CD4-positive, alpha-beta T cell treated with Interleukin-10 for 1 hour (primary cell): ENCODE measurements at regions not wholly inside any gene's neighbourhood (a gene's known extent, or its start where the extent isn't known, plus 50 kb on each side); places are given as distances from the start of the nearest gene placed in this dataset.
"Not testable (repeated sequence)": the region's sequence is repeated elsewhere in the genome, so short reads cannot be mapped to it uniquely, and the experiment has no call there.

Source experiments
- DNase-seq: peaks from one replicate; pipeline ENCODE4 v3.0.0-alpha.2; 2020

DNA sequence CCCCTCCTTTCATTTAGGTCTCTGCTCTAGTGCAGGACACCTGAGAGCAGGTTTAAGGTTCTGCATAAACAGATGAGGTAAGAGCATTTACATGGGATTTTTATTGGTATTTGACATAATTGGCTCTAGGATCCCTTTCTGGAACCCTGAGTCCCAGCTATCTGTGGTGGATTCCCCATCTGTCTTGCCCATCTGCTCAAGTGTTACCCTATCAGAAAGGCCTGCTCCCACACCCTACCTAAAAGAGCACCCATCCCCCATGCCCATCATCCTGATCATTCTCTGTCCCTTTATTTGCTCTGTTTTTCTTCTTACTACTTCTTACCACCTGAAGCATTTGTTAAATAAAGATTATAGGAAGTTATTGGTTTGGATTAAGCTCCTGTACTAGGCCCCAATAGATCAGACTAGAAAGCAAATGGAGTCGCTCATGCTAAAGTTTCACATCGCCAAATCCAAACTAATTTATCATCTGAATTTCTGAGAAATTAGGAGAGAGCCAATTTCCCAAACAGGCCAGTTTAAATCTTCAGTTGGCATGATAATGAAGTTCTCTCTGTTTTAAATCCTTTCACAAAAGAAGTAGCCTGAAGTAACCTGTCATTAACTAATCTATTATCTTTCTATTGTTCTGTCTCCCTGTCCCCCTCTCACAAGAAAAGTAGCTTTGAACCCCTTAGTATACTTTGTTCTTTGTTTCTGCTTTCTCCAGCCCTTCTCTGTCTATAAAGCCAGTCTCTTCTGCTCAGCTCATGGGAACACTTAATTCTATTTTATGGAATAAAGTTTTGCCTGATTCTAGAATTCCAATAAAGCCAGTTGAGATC lies 178.6 kb downstream of the ZNF674 start:
- no peak for DNase-seq

GRCh38 chrX:46354481-46354880 lies 190.7 kb downstream of the ZNF674 start:
- DNase-seq: no peak

DNA sequence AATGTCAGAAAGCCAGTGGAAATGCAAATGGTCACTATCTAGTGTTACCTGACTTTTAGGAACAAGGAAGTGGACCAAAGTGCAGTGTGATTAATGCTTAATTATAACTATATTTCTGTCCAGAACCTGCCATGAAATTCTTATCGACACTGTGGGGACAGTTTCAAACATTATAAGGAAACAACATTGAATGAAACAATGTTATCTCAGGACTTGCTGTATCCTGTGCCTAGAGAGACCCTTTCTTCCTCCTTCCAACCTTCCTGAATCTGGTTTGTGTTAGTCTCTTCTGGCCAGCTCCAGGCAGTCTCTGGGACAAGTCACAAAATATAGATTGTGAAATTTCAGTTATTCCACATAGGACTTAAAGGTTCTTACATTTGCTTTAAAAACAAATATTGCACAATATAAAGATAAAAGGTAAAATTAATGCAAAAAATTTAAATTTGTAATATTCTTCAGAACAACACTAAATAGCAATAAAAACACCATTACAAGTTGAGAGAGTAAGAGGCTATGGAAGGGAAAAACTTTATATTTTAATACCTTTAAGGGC lies 203.4 kb downstream of the ZNF674 start:
- no peak for DNase-seq

DNA sequence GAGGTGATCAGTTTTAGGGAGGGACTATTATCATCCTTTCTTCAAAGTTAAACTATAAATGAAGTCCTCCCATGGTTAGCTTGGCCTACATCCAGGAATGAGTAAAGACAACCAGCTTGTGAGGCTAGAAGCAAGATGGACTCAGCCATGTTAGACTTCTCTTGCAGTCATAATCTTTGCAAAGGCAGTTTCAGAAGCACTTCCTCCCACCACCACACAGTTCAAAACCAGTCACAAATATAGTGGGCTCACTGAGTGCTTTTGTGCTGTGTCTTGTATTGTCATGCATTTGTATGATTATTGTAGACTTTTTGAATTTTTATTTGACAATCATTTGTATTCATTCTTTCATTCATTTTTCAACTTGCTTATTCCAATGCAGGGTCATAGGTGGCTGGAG lies 204.5 kb downstream of the ZNF674 start:
- no peak for DNase-seq

GRCh38 chrX:46333550-46333949 lies 211.7 kb downstream of the ZNF674 start:
- DNase-seq: no peak

GRCh38 chrX:46330981-46331380 lies 214.2 kb downstream of the ZNF674 start:
- no peak for DNase-seq

- no peak for DNase-seq
Measured at GRCh38 chrX:46330513-46330912, 214.7 kb downstream of the ZNF674 start.

DNA sequence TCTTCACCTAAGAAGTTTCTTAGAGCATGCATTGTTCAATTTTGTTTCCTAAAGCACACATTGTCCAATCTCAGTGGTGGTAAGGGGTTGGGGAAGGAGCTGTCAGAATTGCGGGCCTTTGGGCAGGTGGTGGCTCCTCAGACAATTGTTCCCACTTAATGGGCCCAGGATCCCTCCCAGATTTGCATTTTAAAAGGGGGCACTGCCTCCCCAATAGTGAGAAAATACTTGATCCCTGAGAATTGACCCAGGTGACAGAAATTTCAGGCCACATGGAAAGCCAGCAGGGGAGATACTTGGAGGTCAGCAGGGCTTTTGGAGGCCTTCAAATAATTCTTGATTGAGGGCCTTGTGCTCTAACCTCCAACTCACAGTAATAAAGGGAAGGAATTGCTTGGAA lies 217.1 kb downstream of the ZNF674 start:
- DNase-seq: no peak

- no peak for DNase-seq
Measured at GRCh38 chrX:46327566-46328115, 217.6 kb downstream of the ZNF674 start.

DNA sequence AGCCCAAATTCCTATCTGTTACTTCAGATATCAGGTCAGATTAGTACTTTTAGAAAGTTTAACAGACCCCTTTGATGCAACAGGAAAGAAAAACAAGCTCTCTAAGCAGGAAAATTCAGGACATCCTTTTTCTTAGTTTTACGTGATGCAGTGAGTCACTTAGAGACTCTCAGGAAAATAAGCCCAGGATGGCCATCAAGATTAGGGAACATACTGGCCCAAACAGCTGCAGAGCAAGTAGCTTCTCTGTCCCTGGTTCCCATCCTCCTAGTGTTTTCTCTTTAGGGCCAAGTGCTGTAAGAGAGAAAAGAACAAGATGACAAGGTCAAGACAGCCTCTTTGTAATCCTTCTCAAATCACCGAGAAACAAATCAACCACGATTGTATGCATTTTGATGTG lies 219.1 kb downstream of the ZNF674 start:
- no peak for DNase-seq

DNA sequence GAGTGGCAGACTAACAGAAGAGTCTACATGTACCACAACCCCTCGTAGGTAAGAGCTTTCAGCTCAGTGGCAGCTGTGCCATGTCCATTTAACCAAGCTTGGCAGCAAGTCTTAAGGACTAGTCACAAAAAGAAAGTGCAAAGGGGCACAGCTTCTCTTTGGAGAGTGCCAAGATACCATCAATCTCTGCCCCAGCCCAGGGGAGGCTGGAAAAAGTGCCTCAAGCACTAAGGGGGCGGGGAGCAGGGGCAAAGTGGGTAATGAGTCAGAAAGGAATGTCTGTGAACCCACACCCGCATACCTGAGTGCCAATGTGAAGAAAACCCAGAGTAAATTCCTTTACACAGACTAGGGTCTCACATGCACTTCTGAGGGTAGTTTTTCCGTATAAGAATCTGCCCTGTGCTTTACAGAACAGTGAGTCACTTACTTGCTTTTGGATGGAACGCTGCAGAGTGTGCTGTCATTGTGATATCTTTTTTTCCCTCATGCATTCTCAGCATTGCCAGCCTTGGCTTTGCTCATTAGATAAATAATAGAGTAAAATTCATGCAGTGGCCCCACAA lies 219.8 kb downstream of the ZNF674 start:
- no peak for DNase-seq

- DNase-seq: no peak
Measured at GRCh38 chrX:46324166-46324565, 221.1 kb downstream of the ZNF674 start.

DNA sequence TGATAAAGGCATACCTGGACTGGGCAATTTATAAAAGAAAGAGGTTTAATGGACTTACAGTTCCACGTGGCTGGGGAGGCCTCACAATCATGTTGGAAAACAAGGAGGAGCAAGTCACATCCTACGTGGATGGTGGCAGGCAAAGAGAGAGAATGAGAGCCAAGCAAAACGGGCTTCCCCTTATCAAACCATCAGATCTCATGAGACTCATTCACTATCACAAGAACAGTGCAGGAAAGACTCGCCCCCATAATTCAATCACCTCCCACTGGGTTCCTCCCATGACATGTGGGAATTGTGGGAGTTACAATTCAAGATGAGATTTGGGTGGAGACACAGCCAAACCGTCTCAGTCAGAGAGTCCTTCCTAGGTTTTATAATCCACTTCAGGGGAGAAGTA lies 222.3 kb downstream of the ZNF674 start:
- not testable (repeated sequence) for DNase-seq

GRCh38 chrX:46321676-46322075 lies 223.5 kb downstream of the ZNF674 start:
- DNase-seq: no peak

DNA sequence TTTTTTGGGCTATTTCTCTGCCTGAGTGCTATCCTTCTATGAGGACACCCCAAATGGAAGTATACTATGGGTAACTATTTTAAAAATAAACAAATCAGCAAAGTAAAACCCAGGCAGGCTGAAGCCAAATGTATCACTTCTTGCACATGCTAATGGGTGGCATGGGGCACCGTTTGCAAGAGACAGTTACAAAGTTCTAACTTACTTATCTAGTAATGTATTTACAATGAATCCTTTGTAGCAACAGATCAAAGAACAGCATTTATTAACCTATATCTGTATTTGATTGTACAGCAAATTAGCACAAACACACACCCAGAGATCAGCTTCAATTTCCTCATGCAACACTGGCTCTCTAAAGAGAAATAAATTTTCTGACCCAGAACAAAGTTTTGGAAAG lies 225.5 kb downstream of the ZNF674 start:
- no peak for DNase-seq

DNA sequence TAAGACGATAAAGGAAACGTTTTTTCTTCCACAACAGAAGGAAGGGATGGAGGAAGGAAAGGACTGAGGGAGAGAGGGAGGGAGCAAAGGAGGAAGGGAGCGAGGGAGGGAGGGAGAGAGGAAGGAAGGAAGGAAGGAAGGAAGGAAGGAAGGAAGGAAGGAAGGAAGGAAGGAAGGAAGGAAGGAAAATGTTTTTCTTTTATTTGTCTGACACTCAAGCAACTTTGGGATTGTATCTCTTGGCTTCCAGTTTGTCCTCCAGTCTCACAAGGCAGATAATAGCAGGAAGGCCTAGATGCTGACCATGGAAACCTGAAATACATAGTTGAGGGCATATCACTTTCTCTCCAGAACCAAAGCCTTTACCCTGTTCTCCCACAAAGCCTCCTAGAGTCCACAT lies 226.7 kb downstream of the ZNF674 start:
- no peak for DNase-seq

DNA sequence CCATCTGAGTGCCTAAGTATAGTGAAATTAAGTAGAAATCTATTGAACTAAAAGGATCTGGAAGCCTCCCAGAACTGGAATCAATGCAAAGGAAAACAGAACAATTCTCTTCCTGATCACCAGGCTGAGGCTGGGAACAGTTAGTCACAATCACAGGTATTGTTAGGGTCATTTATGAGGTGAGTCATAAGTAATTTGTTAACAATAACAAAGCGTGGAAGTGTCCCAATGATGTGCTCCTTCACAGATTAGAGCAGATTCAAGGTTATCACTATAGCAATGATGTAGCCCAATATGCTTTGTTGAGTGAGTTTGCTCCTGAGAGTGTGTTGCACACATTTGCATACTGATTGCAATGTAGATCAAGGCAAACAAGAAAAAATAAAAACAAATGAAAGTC lies 228.1 kb downstream of the ZNF674 start:
- no peak for DNase-seq

DNA sequence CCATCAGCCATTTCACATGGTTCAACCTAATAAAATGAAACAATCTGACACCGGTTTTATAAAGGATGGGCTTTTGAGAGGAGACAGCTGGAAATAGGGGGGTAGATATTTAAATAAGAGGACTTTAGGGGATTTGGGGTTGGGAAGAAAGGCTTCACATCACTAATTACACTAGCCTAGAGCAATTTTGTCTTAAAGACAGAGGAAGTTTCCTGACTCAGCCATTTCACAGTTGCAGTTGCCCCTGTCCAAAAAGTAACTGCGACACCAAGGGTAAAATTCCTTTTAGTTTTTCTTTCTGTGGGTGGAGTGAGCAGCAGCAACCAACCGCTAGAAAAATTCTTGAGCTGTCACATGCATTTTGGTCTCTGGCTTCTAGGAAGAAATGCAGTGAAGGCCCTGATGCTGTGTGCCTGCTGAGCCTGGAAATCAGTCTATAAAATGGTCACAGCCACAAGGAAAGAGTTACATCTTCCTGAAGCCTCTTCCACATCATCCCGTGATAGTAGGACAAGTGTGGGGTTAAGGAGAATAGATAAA lies 233.6 kb downstream of the ZNF674 start:
- DNase-seq: no peak

- no peak for DNase-seq
Measured at GRCh38 chrX:46310815-46311497, 234.3 kb downstream of the ZNF674 start.

GRCh38 chrX:46308110-46308509 lies 237.1 kb downstream of the ZNF674 start:
- DNase-seq: no peak

- no peak for DNase-seq
Measured at GRCh38 chrX:46306103-46306502, 239.1 kb downstream of the ZNF674 start.

DNA sequence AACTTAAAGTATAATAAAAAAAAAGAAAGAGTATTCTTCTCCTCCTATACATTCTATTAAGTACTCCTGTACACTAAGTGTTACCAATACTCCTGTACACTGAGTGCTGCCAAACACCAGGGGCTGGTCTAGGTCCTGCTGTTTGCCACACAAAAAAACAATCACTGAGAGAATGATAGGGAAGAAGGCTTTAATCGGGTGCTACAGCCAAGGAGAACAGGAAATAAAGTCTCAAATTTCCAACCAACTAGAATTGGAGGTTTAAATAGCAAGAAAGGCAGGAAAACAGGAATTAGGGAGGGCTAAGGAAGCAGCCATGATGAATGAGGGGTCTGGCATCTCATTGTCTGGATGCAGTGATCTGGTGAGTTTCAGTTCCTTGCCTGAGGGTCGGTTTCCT lies 239.8 kb downstream of the ZNF674 start:
- no peak for DNase-seq

DNA sequence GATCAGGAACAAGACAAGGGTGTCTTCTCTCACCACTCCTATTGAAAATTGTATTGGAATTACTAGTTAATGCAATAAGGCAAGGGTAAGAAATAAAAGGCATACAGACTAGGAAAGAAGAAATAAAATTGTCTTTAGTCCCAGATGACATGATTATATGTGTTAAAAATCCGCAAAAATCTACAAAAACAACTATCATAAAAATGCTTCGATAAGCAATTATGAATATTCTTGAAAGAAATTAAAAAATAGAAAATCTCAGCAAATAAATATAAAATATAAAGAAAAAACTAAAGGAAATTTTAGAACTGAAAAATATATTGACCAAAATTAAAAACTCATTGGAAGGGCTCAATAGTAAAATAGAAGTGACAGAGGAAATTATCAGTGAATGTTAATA lies 243.3 kb downstream of the ZNF674 start:
- no peak for DNase-seq
